Fibroblast of skin of abdomen (primary cell): ENCODE measurements at regions not wholly inside any gene's neighbourhood (a gene's known extent, or its start where the extent isn't known, plus 50 kb on each side); places are given as distances from the start of the nearest gene placed in this dataset.

Experiments used
- DNase-seq: peaks from one replicate; pipeline ENCODE4 v3.0.0-alpha.2; 2013

DNA sequence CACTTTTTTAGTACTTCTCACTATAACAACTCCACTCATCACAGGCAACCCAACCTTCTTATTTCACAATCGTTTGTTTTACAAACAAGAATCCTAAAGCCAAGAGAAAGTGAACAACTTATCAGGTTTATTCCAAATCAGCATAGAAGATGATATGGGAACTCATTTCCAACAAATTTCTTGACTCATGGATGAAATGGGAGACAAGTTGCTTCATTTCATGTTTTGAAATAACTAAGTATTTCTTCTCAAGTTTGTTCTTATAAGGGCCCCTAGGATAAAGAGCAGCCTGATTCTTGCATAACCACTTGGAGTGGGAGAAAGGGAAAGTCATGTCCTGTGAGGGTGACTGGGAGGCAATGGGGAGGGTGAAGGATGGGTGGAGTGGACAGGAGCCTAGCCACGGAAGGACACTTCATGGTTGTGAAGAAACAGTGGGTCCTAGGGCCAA, 168.3 kb downstream of the DUSP6 start:
- DNase-seq: no peak

DNA sequence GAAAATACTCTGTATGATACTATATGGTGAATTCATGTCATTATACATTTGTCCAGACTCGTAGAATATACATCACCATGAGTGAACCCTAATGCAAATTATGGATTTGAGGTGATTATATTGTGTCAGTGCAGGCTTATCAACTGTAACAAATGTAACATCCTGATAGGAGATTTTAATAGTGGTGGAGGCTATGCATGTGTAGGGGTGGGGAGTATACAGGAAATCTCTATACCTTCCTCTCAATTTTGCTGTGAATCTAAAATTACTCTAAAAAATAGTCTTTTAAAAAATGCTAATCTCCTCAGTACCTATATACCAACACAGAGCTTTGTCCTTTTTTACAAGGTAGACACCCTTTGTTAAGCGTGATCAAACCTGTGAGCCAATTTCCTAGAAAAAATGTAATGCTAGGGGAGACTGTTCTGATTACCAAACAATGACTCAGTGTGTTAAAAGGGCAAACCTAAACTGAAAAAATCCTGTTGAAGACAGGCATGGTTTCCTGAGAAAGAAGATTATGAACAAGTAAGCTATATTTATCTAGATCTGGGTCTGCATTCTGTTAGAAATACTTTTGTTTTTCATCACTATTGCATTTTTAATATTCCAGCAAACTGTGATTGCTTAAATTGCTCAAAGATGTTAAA, 170.9 kb downstream of the DUSP6 start:
- peak; percentile 25 for DNase-seq

DNA sequence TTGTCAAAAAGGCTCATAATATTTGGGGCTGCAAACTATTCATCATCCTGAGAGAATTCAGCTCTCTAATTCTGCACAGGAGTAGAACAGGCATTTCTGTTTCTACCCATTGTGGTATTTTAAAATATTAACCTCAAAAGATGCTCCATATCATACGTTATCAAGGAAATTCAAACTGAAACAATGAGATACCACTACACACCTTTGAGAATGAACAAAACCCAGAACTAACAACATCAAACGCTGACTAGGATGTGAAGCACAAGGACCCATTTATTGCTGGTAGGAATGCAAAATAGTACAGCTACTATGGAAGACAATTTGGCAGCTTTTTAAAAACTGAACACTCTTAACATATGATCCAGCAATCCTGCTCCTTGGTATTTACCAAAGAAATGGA, 171.8 kb downstream of the DUSP6 start:
- no peak for DNase-seq

DNA sequence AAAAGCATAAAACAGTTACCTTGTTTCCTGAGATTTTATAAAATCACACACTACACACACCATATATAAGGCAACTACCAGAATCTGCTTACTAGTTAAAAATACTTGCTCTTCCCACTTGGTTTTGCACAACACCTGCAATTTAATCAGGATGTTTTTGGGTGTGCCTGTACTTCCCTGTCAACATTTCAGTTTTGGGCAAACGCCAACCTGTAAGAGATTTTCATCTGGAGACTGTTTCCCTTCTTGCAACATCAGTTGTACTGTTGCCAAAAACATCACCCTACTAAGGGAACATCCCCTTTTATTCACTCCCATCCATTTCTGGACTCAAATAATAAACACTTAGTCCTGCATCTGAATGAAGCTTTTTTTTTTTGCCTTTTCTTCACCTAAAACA, 172.3 kb downstream of the DUSP6 start:
- peak; percentile 70 for DNase-seq

DNA sequence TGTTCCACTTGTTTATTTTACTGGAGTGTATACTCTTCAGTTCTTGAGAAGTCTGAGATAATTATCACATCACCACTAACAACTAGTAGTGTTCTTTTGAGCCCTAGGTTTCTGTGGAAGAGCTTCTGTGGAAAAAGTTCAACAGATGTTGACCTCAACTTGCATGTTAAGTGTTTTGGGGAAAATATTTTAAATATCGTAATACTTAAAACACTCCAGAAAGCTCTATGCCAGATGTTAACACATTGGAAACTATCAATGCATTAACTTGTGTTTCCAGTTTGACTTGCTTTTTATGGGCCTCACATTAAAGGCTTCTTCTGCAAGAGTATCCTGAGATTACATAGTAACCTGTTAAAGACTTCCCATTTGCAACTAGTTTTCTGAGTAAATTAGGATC, 173.1 kb downstream of the DUSP6 start:
- DNase-seq: no peak

DNA sequence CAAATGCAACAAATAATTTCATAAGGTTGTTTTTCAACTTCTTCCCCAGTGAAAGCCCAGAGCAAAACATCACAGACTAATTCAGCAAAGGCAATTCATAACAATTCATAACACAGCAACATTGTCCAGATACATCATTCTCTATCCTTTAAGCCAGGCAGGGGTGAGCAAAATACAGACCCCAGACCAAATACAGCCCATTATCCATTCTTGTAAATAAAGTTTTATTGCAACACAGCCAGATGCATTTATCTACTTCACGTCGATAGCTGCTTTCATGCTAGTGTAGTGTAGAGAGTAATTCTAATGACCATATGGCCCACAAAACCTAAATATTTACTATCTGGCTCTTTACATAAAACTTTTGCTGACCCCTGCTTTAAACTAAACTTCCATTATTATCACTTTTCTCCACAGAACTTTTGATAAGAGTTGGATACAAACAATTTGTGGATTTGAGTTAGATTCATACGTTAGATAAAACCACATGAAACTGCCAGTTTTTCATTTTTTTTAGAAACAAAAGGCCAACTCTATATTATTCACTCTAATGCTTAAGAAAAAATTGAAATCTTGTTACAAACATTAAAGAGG, 174.4 kb downstream of the DUSP6 start:
- DNase-seq: no peak

DNA sequence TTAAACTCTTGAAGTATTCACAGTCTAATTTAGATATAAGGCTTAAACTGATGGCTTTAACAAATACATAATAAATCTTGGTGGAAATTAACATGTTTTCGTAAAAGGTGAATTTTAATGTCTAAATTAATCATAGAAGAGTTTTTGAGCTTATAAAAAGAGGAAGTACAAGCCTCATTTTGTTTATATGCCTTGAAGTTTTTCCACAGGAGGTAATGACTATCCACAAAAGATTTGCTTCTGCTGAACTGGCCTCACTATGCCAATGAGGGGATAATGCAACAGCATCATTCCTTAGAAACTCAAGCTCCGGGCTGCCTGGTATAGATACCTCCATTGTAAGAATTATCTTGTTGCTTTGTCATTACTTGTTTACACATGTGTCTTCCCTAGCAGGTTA, 175.6 kb downstream of the DUSP6 start:
- no peak for DNase-seq

DNA sequence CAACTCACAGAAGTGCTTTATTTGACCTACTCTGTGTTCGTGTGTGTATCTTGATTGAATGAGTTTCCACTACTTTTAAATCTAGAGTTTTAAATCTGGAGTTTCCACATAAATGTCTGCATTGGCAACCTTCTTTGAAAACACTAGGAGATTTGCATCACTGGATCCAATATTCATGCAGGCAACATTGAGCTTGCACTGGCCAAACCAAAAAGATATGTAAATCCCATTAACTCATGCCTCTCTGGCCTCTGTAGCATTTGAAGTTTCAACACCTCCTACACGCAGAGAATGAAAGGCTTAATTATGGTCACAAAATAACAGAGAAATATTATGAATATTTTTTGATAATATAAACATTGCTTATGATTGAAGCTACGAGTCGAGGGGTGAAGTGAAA, 178.6 kb downstream of the DUSP6 start:
- no peak for DNase-seq

DNA sequence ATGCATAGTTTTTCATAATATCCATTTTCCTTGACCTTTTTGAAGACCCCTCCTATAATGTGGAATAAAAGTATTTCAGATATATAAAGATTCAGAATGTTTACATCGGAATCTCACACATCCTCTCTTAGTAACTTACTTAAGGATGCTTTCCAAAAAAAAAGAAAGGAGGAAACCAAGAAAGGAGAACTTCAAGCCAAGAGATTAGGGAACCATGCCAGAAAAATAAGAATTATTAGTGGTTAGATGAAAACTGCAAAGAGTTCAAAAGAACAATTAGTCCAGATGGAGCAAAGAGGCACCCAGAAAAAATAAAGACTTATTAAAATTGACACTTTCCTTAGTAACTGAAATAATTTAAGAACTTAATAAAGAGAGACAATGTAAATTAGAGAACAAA, 179.2 kb downstream of the DUSP6 start:
- no peak for DNase-seq

DNA sequence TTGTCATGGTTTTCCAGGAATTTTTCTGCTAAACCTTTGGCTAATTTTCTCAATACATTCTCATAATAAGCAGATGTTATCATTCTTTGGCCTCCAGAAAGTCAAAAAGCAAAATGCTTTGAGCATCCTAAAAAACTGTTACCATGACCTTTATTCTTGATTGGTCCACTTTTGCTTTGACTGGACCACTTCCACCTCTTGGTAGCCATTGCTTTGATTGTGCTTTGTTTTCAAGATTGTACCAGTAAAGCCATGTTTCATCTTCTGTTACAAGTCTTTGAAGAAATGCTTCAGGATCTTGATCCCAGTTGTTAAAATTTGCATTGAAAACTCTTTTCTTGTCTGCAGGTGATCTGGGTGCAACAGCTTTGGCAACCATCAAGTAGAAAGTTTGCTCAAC, 180.1 kb downstream of the DUSP6 start:
- no peak for DNase-seq

DNA sequence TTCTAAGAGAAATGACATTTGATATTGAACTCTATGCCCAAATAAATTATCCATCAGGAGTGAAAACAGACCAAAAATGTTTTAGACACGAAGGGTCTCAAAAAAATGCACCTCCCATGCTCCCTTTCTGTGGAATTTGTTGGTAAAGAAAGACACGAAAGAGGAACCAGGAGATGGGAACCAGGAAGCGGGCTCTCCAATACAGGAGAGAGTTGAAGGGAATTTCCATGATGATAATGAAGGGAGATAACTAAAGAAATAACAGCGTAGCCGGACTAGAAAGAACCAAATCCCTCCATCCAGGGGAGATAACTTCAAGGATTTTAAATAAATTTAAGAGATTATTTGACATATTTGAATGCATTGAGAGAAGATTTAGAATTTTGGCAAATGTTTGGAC, 183.0 kb downstream of the DUSP6 start:
- no peak for DNase-seq

DNA sequence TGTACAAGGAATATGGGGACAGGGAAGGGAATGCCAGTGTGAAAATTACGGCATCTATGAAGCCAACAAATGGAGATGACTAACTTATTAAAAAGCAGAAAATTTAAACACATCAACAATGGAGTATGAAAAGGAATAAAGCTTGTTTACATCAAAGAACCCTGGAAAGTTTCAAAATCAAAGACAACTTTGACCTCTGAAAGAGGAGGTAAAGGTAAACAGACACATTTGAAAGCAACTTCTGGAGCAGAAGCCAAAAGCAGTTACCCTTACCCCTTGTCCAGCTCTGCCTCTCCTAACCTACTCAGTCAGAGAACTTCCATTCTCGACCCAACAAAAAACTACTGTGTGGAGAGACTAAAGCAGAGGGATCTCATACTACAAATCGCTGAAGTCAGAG, 184.3 kb downstream of the DUSP6 start:
- DNase-seq: no peak

DNA sequence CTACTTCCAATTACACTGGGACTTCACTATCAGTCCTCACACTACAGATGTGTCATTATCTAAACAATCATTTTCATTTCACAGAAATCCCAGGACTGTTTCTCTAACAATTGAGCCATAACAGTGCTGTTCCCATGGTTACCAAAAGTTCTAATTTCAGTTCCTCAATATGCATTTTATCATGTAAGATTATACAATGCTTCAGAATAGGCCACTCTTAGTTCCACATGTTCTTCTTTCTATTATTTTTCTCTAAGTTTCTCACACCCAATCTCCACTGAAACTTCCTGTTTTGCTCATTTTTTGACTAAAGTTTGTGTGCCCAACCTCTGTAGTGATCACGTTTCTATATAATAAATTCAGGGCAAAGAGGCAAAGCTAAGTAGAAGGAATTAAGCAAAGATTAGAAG, 185.8 kb downstream of the DUSP6 start:
- no peak for DNase-seq

DNA sequence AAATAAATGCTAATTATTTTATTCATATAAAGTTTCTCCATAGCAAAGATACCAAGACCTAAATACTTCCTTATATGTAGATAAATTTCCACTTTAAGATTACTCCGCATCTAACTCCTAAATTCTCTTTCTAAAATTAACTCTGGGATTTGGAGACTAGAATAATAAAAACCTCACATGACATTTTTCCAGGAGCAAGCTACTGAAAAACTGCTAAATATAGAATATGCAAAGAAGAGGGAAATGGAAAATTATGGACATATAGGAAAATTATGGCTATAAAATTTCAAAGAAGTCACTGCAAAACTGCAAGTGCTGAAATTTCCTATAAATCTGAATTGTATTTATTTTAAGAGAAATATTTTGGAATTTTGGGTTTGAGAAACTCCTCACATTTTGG, 186.2 kb downstream of the DUSP6 start:
- no peak for DNase-seq

DNA sequence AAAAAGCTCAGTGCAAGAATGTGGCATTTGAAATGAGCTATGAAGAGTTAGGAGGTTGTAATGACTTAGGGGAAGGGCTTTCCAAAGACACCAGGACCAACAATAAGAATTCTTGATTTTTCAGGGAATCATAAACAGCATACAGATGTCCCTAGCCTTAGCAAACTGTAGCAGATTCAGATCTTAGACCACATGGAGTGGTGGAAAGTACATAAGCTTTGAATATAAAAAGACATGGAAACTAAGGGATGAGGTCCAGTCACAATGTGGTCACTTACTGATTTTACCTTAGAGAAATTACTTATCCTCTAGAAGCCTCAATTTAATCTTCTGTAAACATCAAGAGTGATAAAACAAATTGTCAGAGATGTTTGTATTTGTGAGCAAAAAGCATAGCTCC, 186.6 kb downstream of the DUSP6 start:
- no peak for DNase-seq

DNA sequence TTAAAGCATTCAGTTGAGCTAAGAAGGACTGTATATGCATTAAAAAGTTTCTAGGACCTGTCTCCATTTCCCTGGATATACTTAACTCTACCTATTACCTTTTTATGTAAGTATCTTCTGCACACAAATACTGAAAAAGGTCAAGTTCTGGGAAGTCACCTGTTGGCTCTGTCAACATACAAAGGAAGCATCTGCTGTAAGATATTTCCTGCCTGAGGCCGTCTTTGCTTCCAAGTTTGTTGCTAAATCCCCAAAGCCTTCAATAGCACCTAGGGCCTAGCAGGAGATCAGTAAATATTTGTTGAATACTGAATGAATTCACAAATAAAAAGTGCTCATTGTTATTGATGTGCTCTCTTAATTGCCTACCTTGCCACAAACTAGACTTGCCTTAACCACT, 188.4 kb downstream of the DUSP6 start:
- DNase-seq: no peak

DNA sequence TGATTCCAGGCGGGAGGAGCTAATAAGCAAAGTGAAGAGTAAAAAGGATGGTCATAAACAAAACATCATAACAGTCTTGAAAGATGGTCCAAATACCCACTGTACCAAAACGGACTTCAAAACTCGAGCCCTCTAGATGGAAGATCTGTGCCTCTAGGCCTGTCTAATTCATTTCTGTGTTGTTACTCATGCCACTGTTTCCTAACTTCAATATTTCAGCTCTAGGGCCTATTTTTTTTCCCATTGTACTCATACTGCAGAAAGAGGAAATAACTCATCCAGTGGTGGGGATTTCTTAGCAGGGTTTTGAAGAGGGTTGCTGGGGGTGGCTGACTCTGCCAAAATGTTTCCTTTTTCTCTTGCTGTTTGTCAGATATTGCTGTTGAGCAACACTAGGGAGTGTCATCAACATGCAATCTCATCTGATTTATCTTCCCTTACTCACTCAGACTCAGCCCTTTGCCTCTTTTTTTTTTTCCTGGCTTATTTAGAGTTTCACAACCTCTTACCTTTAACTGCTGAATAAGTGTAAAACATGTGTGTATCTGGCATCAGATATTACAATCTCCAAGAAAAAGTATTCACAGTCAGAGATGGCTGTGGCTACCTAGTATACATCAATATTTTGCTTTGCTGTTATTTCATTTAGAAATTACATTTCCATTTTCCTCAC, 189.6 kb downstream of the DUSP6 start:
- DNase-seq: peak; percentile 99

DNA sequence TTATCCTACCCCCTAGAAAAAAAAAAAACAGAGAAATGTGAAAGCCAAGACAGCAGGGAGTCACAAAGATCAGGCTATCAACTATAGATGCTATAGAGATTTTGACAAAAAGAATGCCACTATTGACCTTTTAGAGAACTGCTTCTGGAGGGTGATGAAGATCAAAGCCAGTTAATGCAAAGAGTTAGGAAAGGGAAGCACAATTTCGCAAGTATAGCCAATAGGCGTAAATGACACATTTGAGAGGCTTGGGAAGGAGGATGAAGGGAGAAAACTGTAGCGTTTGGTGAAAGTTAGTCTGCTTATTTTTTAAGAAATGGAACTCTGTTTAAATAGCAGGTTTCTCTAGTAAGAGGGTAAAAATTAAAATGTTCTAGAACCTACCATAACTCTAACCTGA, 190.7 kb downstream of the DUSP6 start:
- DNase-seq: no peak

DNA sequence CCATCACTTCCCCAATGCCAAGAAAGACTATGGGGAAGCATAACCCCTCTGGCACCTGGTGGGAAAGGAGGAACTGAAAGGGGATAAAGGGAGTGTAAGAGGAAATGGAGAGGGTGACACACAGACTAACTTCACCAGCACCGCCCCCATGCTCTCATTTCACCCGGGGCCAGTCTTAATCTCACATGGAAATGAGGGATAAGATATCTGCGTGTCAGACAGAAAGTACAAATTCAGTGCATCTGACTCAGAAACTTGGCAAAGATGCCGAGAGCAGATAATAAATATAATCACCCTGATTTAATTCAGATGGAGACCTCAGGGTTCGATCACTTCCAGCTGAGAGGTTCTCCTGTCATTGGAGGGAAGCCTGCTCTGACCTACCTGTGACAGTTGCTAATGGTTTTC, 191.6 kb downstream of the DUSP6 start:
- DNase-seq: peak; percentile 84

DNA sequence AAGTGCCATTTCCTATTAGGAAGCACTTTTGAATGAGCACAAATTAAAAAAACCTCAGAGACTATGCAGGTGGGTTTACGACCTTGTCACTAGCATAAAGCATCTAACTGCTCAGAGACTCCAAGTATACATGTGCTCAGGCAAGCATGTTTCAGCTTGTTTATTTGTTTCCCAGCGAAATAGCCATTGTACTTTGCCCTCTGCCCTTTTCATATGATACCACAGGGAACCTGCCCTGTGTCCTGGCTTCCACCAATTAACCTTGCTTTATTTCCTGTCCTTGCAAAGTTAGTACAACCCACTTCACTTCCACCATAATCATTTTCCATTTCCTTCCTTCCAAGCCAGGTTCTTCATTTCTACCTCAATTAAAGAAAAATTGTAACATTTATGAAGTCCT, 194.9 kb downstream of the DUSP6 start:
- DNase-seq: no peak

DNA sequence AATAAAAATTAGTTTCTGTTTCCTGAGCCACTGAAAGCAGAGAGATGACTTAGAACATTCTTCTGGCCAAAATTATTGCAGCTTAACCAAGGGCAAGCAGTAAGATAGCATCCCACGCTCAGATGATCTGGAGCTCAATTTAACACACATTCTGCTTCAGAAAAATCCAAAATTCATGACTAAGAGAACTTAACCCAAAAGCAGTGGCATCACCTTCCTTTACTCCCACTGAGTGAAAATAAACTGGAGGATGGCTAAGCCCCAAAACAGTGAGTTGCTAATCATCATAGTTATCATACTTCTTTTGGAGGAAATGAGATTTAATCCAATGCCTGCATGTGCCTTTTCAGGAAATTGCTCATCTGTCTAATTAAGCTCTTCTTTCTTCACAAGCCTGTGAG, 195.4 kb downstream of the DUSP6 start:
- DNase-seq: peak; percentile 76

DNA sequence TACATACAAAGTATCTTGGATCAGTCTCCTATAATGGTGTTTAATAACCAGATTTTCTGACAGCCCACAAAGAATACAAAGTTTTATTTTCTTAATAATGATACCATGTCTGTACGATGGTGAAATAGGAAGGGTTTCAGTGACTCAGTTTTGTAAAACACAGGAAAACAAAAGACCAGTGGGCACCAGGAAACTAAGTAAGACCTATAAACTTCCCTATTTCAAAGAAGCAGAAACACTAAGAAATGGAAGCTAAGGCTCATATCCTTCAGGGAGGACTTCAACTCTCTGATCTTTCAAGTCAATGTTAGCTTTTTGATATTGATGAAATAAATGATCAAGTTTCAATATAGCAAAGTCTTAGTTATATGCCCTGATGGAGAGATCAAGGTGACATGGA, 196.0 kb downstream of the DUSP6 start:
- no peak for DNase-seq

DNA sequence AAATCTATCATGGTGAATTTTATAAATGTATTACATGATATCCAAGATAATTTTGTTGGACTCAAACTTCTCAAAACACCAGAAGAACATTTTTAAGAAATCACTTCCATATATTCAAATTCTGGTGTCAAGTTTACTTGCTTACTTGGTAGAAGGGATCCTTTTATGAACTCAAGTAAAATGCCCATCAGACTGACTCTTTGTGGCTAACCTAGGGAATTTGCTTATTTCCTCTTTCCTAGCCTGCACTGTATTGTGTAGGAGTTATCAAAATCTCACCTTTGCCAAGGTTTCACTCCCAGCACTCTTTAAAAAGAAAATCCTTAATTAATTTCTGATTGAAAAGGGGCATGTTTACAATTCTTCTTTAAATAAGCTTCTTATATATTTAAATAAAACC, 196.5 kb downstream of the DUSP6 start:
- DNase-seq: no peak

DNA sequence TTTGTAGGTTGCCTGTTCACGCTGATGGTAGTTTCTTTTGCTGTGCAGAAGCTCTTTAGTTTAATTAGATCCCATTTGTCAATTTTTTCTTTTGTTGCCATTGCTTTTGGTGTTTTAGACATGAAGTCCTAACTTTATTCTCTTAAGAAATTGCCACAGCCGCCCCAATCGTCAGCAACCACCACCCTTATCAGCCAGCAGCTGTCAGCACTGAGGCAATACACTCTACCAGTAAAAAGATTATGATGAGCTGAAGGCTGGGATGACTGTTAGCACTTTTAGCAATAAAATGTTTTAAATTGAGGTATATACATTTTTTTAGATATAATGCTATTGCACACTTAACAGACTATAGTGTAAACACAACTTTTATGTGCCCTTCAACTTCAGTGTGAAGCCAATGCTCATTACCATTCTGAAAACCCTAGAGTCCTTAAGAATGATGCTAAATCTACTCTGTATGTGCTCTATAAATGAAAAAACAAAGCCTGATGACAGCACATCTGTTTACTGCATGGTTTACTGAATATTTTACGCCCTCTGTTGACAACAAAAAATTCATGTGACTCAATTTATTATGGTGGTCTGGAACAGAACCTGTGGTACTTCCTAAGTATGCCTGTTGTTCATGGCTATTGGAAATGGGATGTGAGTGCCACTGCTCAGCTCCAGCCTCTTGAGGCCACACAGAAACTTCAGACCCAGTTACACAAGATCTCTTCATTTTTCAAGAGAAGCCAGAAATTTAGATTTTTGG, 197.4 kb downstream of the DUSP6 start:
- DNase-seq: no peak
